ENCODE measurements at regions not wholly inside any gene's neighbourhood (a gene's known extent, or its start where the extent isn't known, plus 50 kb on each side); places are given as distances from the start of the nearest gene placed in this dataset.

DNA sequence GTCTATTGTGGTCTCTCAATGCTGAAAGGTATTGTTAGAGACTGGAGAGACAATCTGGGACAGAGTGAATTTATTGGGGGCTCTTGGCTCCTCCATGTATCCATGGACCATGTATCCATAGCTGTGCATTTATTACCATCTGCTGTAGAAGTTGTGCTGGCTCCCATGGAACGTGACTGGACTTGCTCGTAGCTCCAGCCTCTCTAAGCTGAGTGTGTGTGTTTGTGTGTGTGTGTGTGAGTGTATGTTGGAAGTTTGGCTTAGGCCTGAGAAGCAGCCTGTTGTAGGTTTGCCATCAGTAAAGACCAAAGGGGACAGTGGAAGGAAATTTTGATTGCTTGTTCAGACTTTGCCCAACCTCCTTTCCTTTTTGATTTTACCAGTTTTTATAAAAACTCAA lies 105.7 kb upstream of the USP24 start:
- TF ChIP-seq ZFX (IDR thresholded peaks at IDR 0.05; ENCODE audit: borderline replicate concordance) = no peak
- TF ChIP-seq, protein P1, sequence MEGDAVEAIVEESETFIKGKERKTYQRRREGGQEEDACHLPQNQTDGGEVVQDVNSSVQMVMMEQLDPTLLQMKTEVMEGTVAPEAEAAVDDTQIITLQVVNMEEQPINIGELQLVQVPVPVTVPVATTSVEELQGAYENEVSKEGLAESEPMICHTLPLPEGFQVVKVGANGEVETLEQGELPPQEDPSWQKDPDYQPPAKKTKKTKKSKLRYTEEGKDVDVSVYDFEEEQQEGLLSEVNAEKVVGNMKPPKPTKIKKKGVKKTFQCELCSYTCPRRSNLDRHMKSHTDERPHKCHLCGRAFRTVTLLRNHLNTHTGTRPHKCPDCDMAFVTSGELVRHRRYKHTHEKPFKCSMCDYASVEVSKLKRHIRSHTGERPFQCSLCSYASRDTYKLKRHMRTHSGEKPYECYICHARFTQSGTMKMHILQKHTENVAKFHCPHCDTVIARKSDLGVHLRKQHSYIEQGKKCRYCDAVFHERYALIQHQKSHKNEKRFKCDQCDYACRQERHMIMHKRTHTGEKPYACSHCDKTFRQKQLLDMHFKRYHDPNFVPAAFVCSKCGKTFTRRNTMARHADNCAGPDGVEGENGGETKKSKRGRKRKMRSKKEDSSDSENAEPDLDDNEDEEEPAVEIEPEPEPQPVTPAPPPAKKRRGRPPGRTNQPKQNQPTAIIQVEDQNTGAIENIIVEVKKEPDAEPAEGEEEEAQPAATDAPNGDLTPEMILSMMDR (IDR thresholded peaks at IDR 0.05) = no peak
- H3K27ac ChIP-seq = no peak overlapping the region

GRCh38 chr1:55318116-55318817 lies 103.1 kb upstream of the USP24 start:
- TF ChIP-seq, protein P1 (IDR thresholded peaks at IDR 0.05) = no peak
- TF ChIP-seq ZFX (IDR thresholded peaks at IDR 0.05; ENCODE audit: borderline replicate concordance) = no peak
- no peak overlapping the region for H3K27ac ChIP-seq

GRCh38 chr1:55317673-55318072 lies 102.5 kb upstream of the USP24 start:
- no peak for TF ChIP-seq ZFX (IDR thresholded peaks at IDR 0.05; ENCODE audit: borderline replicate concordance)
- TF ChIP-seq, protein P1 (IDR thresholded peaks at IDR 0.05) = no peak
- no peak overlapping the region for H3K27ac ChIP-seq

GRCh38 chr1:55316947-55317662 lies 101.9 kb upstream of the USP24 start:
- H3K27ac ChIP-seq = no peak overlapping the region
- no peak for TF ChIP-seq ZFX (IDR thresholded peaks at IDR 0.05; ENCODE audit: borderline replicate concordance)
- TF ChIP-seq, protein P1 (IDR thresholded peaks at IDR 0.05) = no peak

DNA sequence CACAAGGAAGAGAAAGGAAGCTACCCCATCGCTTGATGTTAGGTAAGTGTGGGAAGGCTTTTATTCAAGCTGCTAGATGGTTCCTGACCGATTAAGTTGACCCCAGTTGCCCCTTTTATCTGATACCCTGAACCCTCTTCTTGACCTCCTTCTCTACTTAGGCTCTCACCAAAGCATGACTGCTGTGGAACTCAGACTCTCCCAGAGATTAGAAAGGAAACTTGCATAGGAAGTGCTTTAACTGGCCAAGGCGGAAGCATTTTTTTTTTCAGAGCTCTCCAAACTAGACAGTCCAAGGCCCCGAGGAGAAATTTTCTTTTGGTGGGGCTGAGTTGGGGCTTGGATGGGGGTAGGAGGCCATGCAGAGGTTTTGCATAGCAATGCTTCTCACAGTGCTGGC lies 101.3 kb upstream of the USP24 start:
- TF ChIP-seq, protein P1 (IDR thresholded peaks at IDR 0.05) = no peak
- no peak for TF ChIP-seq ZFX (IDR thresholded peaks at IDR 0.05; ENCODE audit: borderline replicate concordance)
- H3K27ac ChIP-seq = no peak overlapping the region

- TF ChIP-seq, protein P1 (IDR thresholded peaks at IDR 0.05) = no peak
- no peak for TF ChIP-seq ZFX (IDR thresholded peaks at IDR 0.05; ENCODE audit: borderline replicate concordance)
- no peak overlapping the region for H3K27ac ChIP-seq
These were observed 100.4 kb upstream of the USP24 start for GRCh38 chr1:55315552-55315951.

GRCh38 chr1:55314740-55315139 lies 99.6 kb upstream of the USP24 start:
- H3K27ac ChIP-seq = no peak overlapping the region
- TF ChIP-seq, protein P1 (IDR thresholded peaks at IDR 0.05) = no peak
- no peak for TF ChIP-seq ZFX (IDR thresholded peaks at IDR 0.05; ENCODE audit: borderline replicate concordance)

Measured in 22Rv1 (cell line).